HG03439 (cell line): ENCODE measurements at regions not wholly inside any gene's neighbourhood (a gene's known extent, or its start where the extent isn't known, plus 50 kb on each side); places are given as distances from the start of the nearest gene placed in this dataset.
"Not testable (repeated sequence)": the region's sequence is repeated elsewhere in the genome, so short reads cannot be mapped to it uniquely, and the experiment has no call there.

Experiments used
- ATAC-seq: cut with Tn5 transposase; IDR thresholded peaks from one replicate; pipeline ENCODE4 v1.9.1; 2021; ENCODE audit warnings: mild to moderate bottlenecking, moderate library complexity; ENCODE audit not compliant: unreplicated experiment

- not testable (repeated sequence) for ATAC-seq
Observed at GRCh38 chr1:163645676-163646075, 323.9 kb downstream of the NUF2 start.

GRCh38 chr1:163650624-163651023, 328.9 kb downstream of the NUF2 start:
- no peak for ATAC-seq

GRCh38 chr1:163652441-163652840, 330.7 kb downstream of the NUF2 start:
- no peak for ATAC-seq

GRCh38 chr1:163655565-163655964, 333.8 kb downstream of the NUF2 start:
- ATAC-seq: no peak

- no peak for ATAC-seq
Observed at GRCh38 chr1:163656095-163656759, 334.5 kb downstream of the NUF2 start.

GRCh38 chr1:163657719-163658118, 336.0 kb downstream of the NUF2 start:
- no peak for ATAC-seq

- no peak for ATAC-seq
Observed at GRCh38 chr1:163661391-163661790, 339.6 kb downstream of the NUF2 start.

- ATAC-seq: no peak
Observed at GRCh38 chr1:163664671-163665335, 343.0 kb downstream of the NUF2 start.

GRCh38 chr1:163668472-163668871, 346.7 kb downstream of the NUF2 start:
- ATAC-seq: no peak

GRCh38 chr1:163670989-163671757, 349.4 kb downstream of the NUF2 start:
- ATAC-seq: no peak

- no peak for ATAC-seq
Observed at GRCh38 chr1:163672976-163673758, 351.4 kb downstream of the NUF2 start.

- no peak for ATAC-seq
Observed at GRCh38 chr1:163673759-163674151, 352.0 kb downstream of the NUF2 start.

- no peak for ATAC-seq
Observed at GRCh38 chr1:163674236-163674635, 352.5 kb downstream of the NUF2 start.

GRCh38 chr1:163684785-163685184, 363.0 kb downstream of the NUF2 start:
- ATAC-seq: no peak

GRCh38 chr1:163692266-163692665, 370.5 kb downstream of the NUF2 start:
- no peak for ATAC-seq

GRCh38 chr1:163697137-163697536, 375.4 kb downstream of the NUF2 start:
- no peak for ATAC-seq

- no peak for ATAC-seq
Observed at GRCh38 chr1:163701783-163702374, 380.1 kb downstream of the NUF2 start.

- no peak for ATAC-seq
Observed at GRCh38 chr1:163703794-163704193, 382.0 kb downstream of the NUF2 start.

GRCh38 chr1:163706915-163707314, 385.2 kb downstream of the NUF2 start:
- no peak for ATAC-seq

GRCh38 chr1:163709636-163710035, 387.9 kb downstream of the NUF2 start:
- no peak for ATAC-seq

- no peak for ATAC-seq
Observed at GRCh38 chr1:163712321-163712720, 390.6 kb downstream of the NUF2 start.
